ENCODE measurements at regions not wholly inside any gene's neighbourhood (a gene's known extent, or its start where the extent isn't known, plus 50 kb on each side); places are given as distances from the start of the nearest gene placed in this dataset.
"Not testable (repeated sequence)": the region's sequence is repeated elsewhere in the genome, so short reads cannot be mapped to it uniquely, and the experiment has no call there.

GRCh38 chrX:11889791-11890190, 131.8 kb downstream of the MSL3 start:
- no peak for TF ChIP-seq POLR2A (IDR thresholded peaks at IDR 0.05)
- TF ChIP-seq POLR2AphosphoS5 (IDR thresholded peaks at IDR 0.05), result no peak
- TF ChIP-seq CTCF (IDR thresholded peaks at IDR 0.05), result no peak
- TF ChIP-seq EP300 (IDR thresholded peaks at IDR 0.05; ENCODE audit: low read depth), result no peak
- H3K27me3 ChIP-seq, result no peaks in the 10 kb centered on the region

GRCh38 chrX:11890836-11891514, 132.9 kb downstream of the MSL3 start:
- intact Hi-C loops (cut with DNase I; ENCODE audit: low total_unique reads), result no loop called here
- Histone ChIP-seq H3K4me1 (no peaks in the 10 kb centered on the region), H3K27ac (no peak overlapping the region), H3K9me3 (no peaks in the 10 kb centered on the region), H3K36me3 (no peaks in the 10 kb centered on the region), H3K27me3 (no peaks in the 10 kb centered on the region), H3K4me3 (no peak overlapping the region)
- peak; percentile 20 for DNase-seq
- in situ Hi-C loops (cut with MboI; ENCODE audit: low pct_ligation_motif_present in 1 of 4, low pct_unique_long_range_greater_than_20kb in 1 of 4, low sequenced_read_pairs in 3 of 4), result no loop called here
- TF ChIP-seq CTCF (IDR thresholded peaks at IDR 0.05) (no peak), EP300 (IDR thresholded peaks at IDR 0.05; ENCODE audit: low read depth) (no peak), POLR2AphosphoS5 (IDR thresholded peaks at IDR 0.05) (peak in 1 of 3 donors; percentile 68), POLR2A (IDR thresholded peaks at IDR 0.05) (no peak)
- 39% methylated on average over 6 of the region's 6 CpGs; no CpG with 5 or more reads in 1 of the 2 donors for WGBS, 2 donors (ENCODE audit: low coverage in 1 of 2)

More at GRCh38 chrX:11889791-11890190, 131.8 kb downstream of the MSL3 start:
- Histone ChIP-seq H3K9me3 (no peaks in the 10 kb centered on the region), H3K27ac (no peak overlapping the region), H3K4me3 (no peak overlapping the region), H3K4me1 (no peaks in the 10 kb centered on the region), H3K36me3 (no peaks in the 10 kb centered on the region)
- in situ Hi-C loops (cut with MboI; ENCODE audit: low pct_ligation_motif_present in 1 of 4, low pct_unique_long_range_greater_than_20kb in 1 of 4, low sequenced_read_pairs in 3 of 4) (no loop called here), intact Hi-C loops (cut with DNase I; ENCODE audit: low total_unique reads) (no loop called here)
- no peak for DNase-seq

- no peak overlapping the region for H3K27ac ChIP-seq
- WGBS, 2 donors (ENCODE audit: low coverage in 1 of 2), result 68% methylated on average over 3 of the region's 3 CpGs; no CpG with 5 or more reads in 1 of the 2 donors
- H3K4me1 ChIP-seq, result no peaks in the 10 kb centered on the region
- no peak for DNase-seq
- intact Hi-C loops (cut with DNase I; ENCODE audit: low total_unique reads), result no loop called here
- no peaks in the 10 kb centered on the region for H3K9me3 ChIP-seq
- no peak for TF ChIP-seq POLR2AphosphoS5 (IDR thresholded peaks at IDR 0.05)
- no peak for TF ChIP-seq EP300 (IDR thresholded peaks at IDR 0.05; ENCODE audit: low read depth)
- no peak for TF ChIP-seq CTCF (IDR thresholded peaks at IDR 0.05)
- no peak for TF ChIP-seq POLR2A (IDR thresholded peaks at IDR 0.05)
- in situ Hi-C loops (cut with MboI; ENCODE audit: low pct_ligation_motif_present in 1 of 4, low pct_unique_long_range_greater_than_20kb in 1 of 4, low sequenced_read_pairs in 3 of 4), result no loop called here
- no peaks in the 10 kb centered on the region for H3K36me3 ChIP-seq
- no peaks in the 10 kb centered on the region for H3K27me3 ChIP-seq
- no peak overlapping the region for H3K4me3 ChIP-seq
These were observed 136.1 kb downstream of the MSL3 start for GRCh38 chrX:11893933-11894710.

GRCh38 chrX:11899091-11899490, 141.1 kb downstream of the MSL3 start:
- DNase-seq, result no peak
- Histone ChIP-seq H3K27ac (no peak overlapping the region), H3K4me1 (no peaks in the 10 kb centered on the region), H3K9me3 (no peaks in the 10 kb centered on the region), H3K4me3 (no peak overlapping the region), H3K27me3 (no peaks in the 10 kb centered on the region), H3K36me3 (no peaks in the 10 kb centered on the region)
- in situ Hi-C loops (cut with MboI; ENCODE audit: low pct_ligation_motif_present in 1 of 4, low pct_unique_long_range_greater_than_20kb in 1 of 4, low sequenced_read_pairs in 3 of 4), result no loop called here
- 23% methylated on average over 2 of the region's 2 CpGs; no CpG with 5 or more reads in 1 of the 2 donors for WGBS, 2 donors (ENCODE audit: low coverage in 1 of 2)
- intact Hi-C loops (cut with DNase I; ENCODE audit: low total_unique reads), result no loop called here
- TF ChIP-seq CTCF (IDR thresholded peaks at IDR 0.05) (no peak), POLR2AphosphoS5 (IDR thresholded peaks at IDR 0.05) (no peak), POLR2A (IDR thresholded peaks at IDR 0.05) (no peak), EP300 (IDR thresholded peaks at IDR 0.05; ENCODE audit: low read depth) (no peak)

- DNase-seq; in situ Hi-C loops (cut with MboI; ENCODE audit: low pct_ligation_motif_present in 1 of 4, low pct_unique_long_range_greater_than_20kb in 1 of 4, low sequenced_read_pairs in 3 of 4); H3K27me3 ChIP-seq; intact Hi-C loops (cut with DNase I; ENCODE audit: low total_unique reads); H3K4me1 ChIP-seq; H3K27ac ChIP-seq; H3K9me3 ChIP-seq; H3K4me3 ChIP-seq; H3K36me3 ChIP-seq: not testable (repeated sequence)
- 76% methylated on average over 3 of the region's 3 CpGs; no CpG with 5 or more reads in 1 of the 2 donors for WGBS, 2 donors (ENCODE audit: low coverage in 1 of 2)
These were observed 147.9 kb downstream of the MSL3 start for GRCh38 chrX:11905933-11906332.

All from transverse colon (tissue), 4 donors.